ENCODE measurements at regions not wholly inside any gene's neighbourhood (a gene's known extent, or its start where the extent isn't known, plus 50 kb on each side); places are given as distances from the start of the nearest gene placed in this dataset.
A peak's percentile ranks its signal among the peaks of the same experiment; 100 is the strongest.

GRCh38 chr13:73740666-73741065 lies 393.5 kb downstream of the KLF12 start:
- H3K4me1 Mint-ChIP-seq (ENCODE audit: low read depth), result peaks cover 30% of the 10 kb centered on the region
- ATAC-seq (replicated peaks in 1 of 2) (no peak), DNase-seq (no peak)
- peaks cover 0 to 3% of the 10 kb centered on the region in 2 donors for H3K36me3 Mint-ChIP-seq (ENCODE audit: insufficient read depth in 2 of 2)
- H3K9me3 Mint-ChIP-seq, result no peaks in the 10 kb centered on the region
- H3K4me3 Mint-ChIP-seq, result peak overlapping the region; percentile 15 to 70
- no peak overlapping the region for H3K27ac Mint-ChIP-seq
- H3K27me3 Mint-ChIP-seq (ENCODE audit: low read depth), result no peaks in the 10 kb centered on the region

- ATAC-seq (replicated peaks in 1 of 2), result no peak
These were observed 394.8 kb downstream of the KLF12 start for GRCh38 chr13:73739394-73739793.

GRCh38 chr13:73738626-73739025 lies 395.6 kb downstream of the KLF12 start:
- H3K4me1 Mint-ChIP-seq (ENCODE audit: low read depth), result peaks cover 20% of the 10 kb centered on the region
- H3K4me3 Mint-ChIP-seq, result no peak overlapping the region
- no peak overlapping the region for H3K27ac Mint-ChIP-seq
- no peaks in the 10 kb centered on the region for H3K27me3 Mint-ChIP-seq (ENCODE audit: low read depth)
- H3K9me3 Mint-ChIP-seq, result no peaks in the 10 kb centered on the region
- peaks cover 0 to 6% of the 10 kb centered on the region in 2 donors for H3K36me3 Mint-ChIP-seq (ENCODE audit: insufficient read depth in 2 of 2)
- no peak for ATAC-seq (replicated peaks in 1 of 2)
- no peak for DNase-seq

More at GRCh38 chr13:73739394-73739793, 394.8 kb downstream of the KLF12 start:
- H3K9me3 Mint-ChIP-seq, result no peaks in the 10 kb centered on the region
- peaks cover 28% of the 10 kb centered on the region for H3K4me1 Mint-ChIP-seq (ENCODE audit: low read depth)
- H3K27me3 Mint-ChIP-seq (ENCODE audit: low read depth), result no peaks in the 10 kb centered on the region
- H3K27ac Mint-ChIP-seq, result no peak overlapping the region
- H3K4me3 Mint-ChIP-seq, result no peak overlapping the region
- no peak for DNase-seq
- peaks cover 0 to 6% of the 10 kb centered on the region in 2 donors for H3K36me3 Mint-ChIP-seq (ENCODE audit: insufficient read depth in 2 of 2)

GRCh38 chr13:73737214-73737613 lies 397.0 kb downstream of the KLF12 start:
- Mint-ChIP-seq H3K9me3 (no peaks in the 10 kb centered on the region), H3K27me3 (ENCODE audit: low read depth) (no peaks in the 10 kb centered on the region), H3K36me3 (ENCODE audit: insufficient read depth in 2 of 2) (peaks cover 0 to 6% of the 10 kb centered on the region in 2 donors), H3K4me1 (ENCODE audit: low read depth) (peaks cover 13% of the 10 kb centered on the region), H3K27ac (no peak overlapping the region), H3K4me3 (no peak overlapping the region)
- no peak for DNase-seq
- no peak for ATAC-seq (replicated peaks in 1 of 2)

GRCh38 chr13:73733706-73734105 lies 400.5 kb downstream of the KLF12 start:
- no peaks in the 10 kb centered on the region for H3K27me3 Mint-ChIP-seq (ENCODE audit: low read depth)
- DNase-seq, result no peak
- no peak for ATAC-seq (replicated peaks in 1 of 2)
- H3K27ac Mint-ChIP-seq, result no peak overlapping the region
- peaks cover 0 to 2% of the 10 kb centered on the region in 2 donors for H3K9me3 Mint-ChIP-seq
- H3K4me1 Mint-ChIP-seq (ENCODE audit: low read depth), result no peaks in the 10 kb centered on the region
- no peak overlapping the region for H3K4me3 Mint-ChIP-seq
- peaks cover 0 to 6% of the 10 kb centered on the region in 2 donors for H3K36me3 Mint-ChIP-seq (ENCODE audit: insufficient read depth in 2 of 2)

- Mint-ChIP-seq H3K27me3 (ENCODE audit: low read depth) (no peaks in the 10 kb centered on the region), H3K36me3 (ENCODE audit: insufficient read depth in 2 of 2) (peaks cover 3 to 6% of the 10 kb centered on the region in 2 donors), H3K9me3 (peaks cover 0 to 4% of the 10 kb centered on the region in 2 donors), H3K4me1 (ENCODE audit: low read depth) (no peaks in the 10 kb centered on the region), H3K27ac (no peak overlapping the region), H3K4me3 (no peak overlapping the region)
- DNase-seq (no peak), ATAC-seq (replicated peaks in 1 of 2) (no peak)
These were observed 401.9 kb downstream of the KLF12 start for GRCh38 chr13:73732350-73732749.

GRCh38 chr13:73731564-73731963 lies 402.6 kb downstream of the KLF12 start:
- peaks cover 0 to 4% of the 10 kb centered on the region in 2 donors for H3K9me3 Mint-ChIP-seq
- no peak for DNase-seq
- peaks cover 3 to 6% of the 10 kb centered on the region in 2 donors for H3K36me3 Mint-ChIP-seq (ENCODE audit: insufficient read depth in 2 of 2)
- no peak overlapping the region for H3K4me3 Mint-ChIP-seq
- no peaks in the 10 kb centered on the region for H3K4me1 Mint-ChIP-seq (ENCODE audit: low read depth)
- no peak overlapping the region for H3K27ac Mint-ChIP-seq
- no peak for ATAC-seq (replicated peaks in 1 of 2)
- no peaks in the 10 kb centered on the region for H3K27me3 Mint-ChIP-seq (ENCODE audit: low read depth)

GRCh38 chr13:73730014-73730413 lies 404.2 kb downstream of the KLF12 start:
- Mint-ChIP-seq H3K27me3 (ENCODE audit: low read depth) (no peaks in the 10 kb centered on the region), H3K4me3 (no peak overlapping the region), H3K36me3 (ENCODE audit: insufficient read depth in 2 of 2) (peaks cover 0 to 3% of the 10 kb centered on the region in 2 donors), H3K4me1 (ENCODE audit: low read depth) (no peaks in the 10 kb centered on the region), H3K27ac (no peak overlapping the region), H3K9me3 (peaks cover 0 to 4% of the 10 kb centered on the region in 2 donors)
- DNase-seq (no peak), ATAC-seq (replicated peaks in 1 of 2) (no peak)

GRCh38 chr13:73729046-73729445 lies 405.2 kb downstream of the KLF12 start:
- peaks cover 0 to 3% of the 10 kb centered on the region in 2 donors for H3K36me3 Mint-ChIP-seq (ENCODE audit: insufficient read depth in 2 of 2)
- H3K4me1 Mint-ChIP-seq (ENCODE audit: low read depth), result no peaks in the 10 kb centered on the region

GRCh38 chr13:73722120-73722519 lies 412.1 kb downstream of the KLF12 start:
- no peaks in the 10 kb centered on the region for H3K27me3 Mint-ChIP-seq (ENCODE audit: low read depth)
- ATAC-seq (replicated peaks in 1 of 2) (peak; percentile 90 to 92), DNase-seq (peak; percentile 14 to 31)
- no peak overlapping the region for H3K4me3 Mint-ChIP-seq
- H3K9me3 Mint-ChIP-seq, result no peaks in the 10 kb centered on the region
- H3K4me1 Mint-ChIP-seq (ENCODE audit: low read depth), result peaks cover 30% of the 10 kb centered on the region
- H3K27ac Mint-ChIP-seq, result no peak overlapping the region
- no peaks in the 10 kb centered on the region for H3K36me3 Mint-ChIP-seq (ENCODE audit: insufficient read depth in 2 of 2)

More at GRCh38 chr13:73729046-73729445, 405.2 kb downstream of the KLF12 start:
- Mint-ChIP-seq H3K27me3 (ENCODE audit: low read depth) (no peaks in the 10 kb centered on the region), H3K9me3 (peaks cover 0 to 4% of the 10 kb centered on the region in 2 donors), H3K4me3 (no peak overlapping the region), H3K27ac (no peak overlapping the region)
- DNase-seq, result no peak
- ATAC-seq (replicated peaks in 1 of 2), result no peak

- DNase-seq, result no peak
- no peak overlapping the region for H3K4me3 Mint-ChIP-seq
- ATAC-seq (replicated peaks in 1 of 2), result no peak
- H3K27ac Mint-ChIP-seq, result no peak overlapping the region
- H3K9me3 Mint-ChIP-seq, result no peaks in the 10 kb centered on the region
- no peaks in the 10 kb centered on the region for H3K27me3 Mint-ChIP-seq (ENCODE audit: low read depth)
- no peaks in the 10 kb centered on the region for H3K36me3 Mint-ChIP-seq (ENCODE audit: insufficient read depth in 2 of 2)
- peaks cover 36% of the 10 kb centered on the region for H3K4me1 Mint-ChIP-seq (ENCODE audit: low read depth)
These were observed 412.6 kb downstream of the KLF12 start for GRCh38 chr13:73721571-73721970.

- H3K9me3 Mint-ChIP-seq, result no peaks in the 10 kb centered on the region
- peaks cover 48% of the 10 kb centered on the region for H3K4me1 Mint-ChIP-seq (ENCODE audit: low read depth)
- H3K36me3 Mint-ChIP-seq (ENCODE audit: insufficient read depth in 2 of 2), result peaks cover 0 to 2% of the 10 kb centered on the region in 2 donors
- ATAC-seq (replicated peaks in 1 of 2) (no peak), DNase-seq (no peak)
- H3K4me3 Mint-ChIP-seq, result no peak overlapping the region
- no peaks in the 10 kb centered on the region for H3K27me3 Mint-ChIP-seq (ENCODE audit: low read depth)
- H3K27ac Mint-ChIP-seq, result no peak overlapping the region
These were observed 413.9 kb downstream of the KLF12 start for GRCh38 chr13:73720216-73720840.

- no peak for ATAC-seq (replicated peaks in 1 of 2)
- H3K36me3 Mint-ChIP-seq (ENCODE audit: insufficient read depth in 2 of 2), result peaks cover 3 to 11% of the 10 kb centered on the region in 2 donors
These were observed 416.0 kb downstream of the KLF12 start for GRCh38 chr13:73718246-73718645.

GRCh38 chr13:73717632-73718031 lies 416.6 kb downstream of the KLF12 start:
- no peaks in the 10 kb centered on the region for H3K9me3 Mint-ChIP-seq
- no peaks in the 10 kb centered on the region for H3K27me3 Mint-ChIP-seq (ENCODE audit: low read depth)
- peaks cover 66% of the 10 kb centered on the region for H3K4me1 Mint-ChIP-seq (ENCODE audit: low read depth)
- peak overlapping the region in 1 of 2 donors; percentile 68 for H3K4me3 Mint-ChIP-seq
- ATAC-seq (replicated peaks in 1 of 2) (peak; percentile 57 to 58), DNase-seq (peak; percentile 14 to 28)
- H3K27ac Mint-ChIP-seq, result peak overlapping the region; percentile 21
- peaks cover 6 to 16% of the 10 kb centered on the region in 2 donors for H3K36me3 Mint-ChIP-seq (ENCODE audit: insufficient read depth in 2 of 2)

More at GRCh38 chr13:73718246-73718645, 416.0 kb downstream of the KLF12 start:
- no peak for DNase-seq
- Mint-ChIP-seq H3K4me3 (no peak overlapping the region), H3K27ac (peak overlapping the region; percentile 42), H3K27me3 (ENCODE audit: low read depth) (no peaks in the 10 kb centered on the region), H3K9me3 (no peaks in the 10 kb centered on the region), H3K4me1 (ENCODE audit: low read depth) (peaks cover 66% of the 10 kb centered on the region)
